Islet of Langerhans (tissue), 1 donor: ENCODE measurements at regions not wholly inside any gene's neighbourhood (a gene's known extent, or its start where the extent isn't known, plus 50 kb on each side); places are given as distances from the start of the nearest gene placed in this dataset.
"Not testable (repeated sequence)": the region's sequence is repeated elsewhere in the genome, so short reads cannot be mapped to it uniquely, and the experiment has no call there.

Experiments used
- FAIRE-seq: peaks from one replicate; lab custom pipeline; 2011; peaks lifted over from hg19 to GRCh38; lab: Jason Lieb, UNC

- no peak for FAIRE-seq
These were observed 1301.5 kb upstream of the ATXN8OS start for GRCh38 chr13:68806125-68806524.

DNA sequence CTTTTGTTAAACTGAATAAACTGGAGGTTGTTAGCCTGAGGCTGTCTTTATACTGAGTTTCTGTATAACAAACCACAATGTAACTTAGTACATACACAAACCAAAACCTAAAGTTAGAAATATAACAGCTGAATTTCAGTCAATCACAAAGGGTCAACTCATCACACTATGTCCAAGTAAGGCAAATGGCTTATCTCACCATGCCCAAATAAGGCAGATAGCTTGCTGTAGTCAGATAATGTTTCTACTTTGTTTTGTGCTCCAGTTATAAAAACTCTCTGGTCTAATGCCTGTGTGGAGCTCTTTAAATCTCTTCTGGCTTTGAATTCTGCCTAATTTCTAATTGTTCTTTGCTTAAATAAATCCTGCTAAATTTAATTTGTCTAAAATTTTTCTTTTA lies 1323.4 kb upstream of the ATXN8OS start:
- FAIRE-seq: no peak

- FAIRE-seq: no peak
These were observed 1348.0 kb upstream of the ATXN8OS start for GRCh38 chr13:68759617-68760016.

- FAIRE-seq: no peak
These were observed 1357.8 kb upstream of the ATXN8OS start for GRCh38 chr13:68749796-68750195.

DNA sequence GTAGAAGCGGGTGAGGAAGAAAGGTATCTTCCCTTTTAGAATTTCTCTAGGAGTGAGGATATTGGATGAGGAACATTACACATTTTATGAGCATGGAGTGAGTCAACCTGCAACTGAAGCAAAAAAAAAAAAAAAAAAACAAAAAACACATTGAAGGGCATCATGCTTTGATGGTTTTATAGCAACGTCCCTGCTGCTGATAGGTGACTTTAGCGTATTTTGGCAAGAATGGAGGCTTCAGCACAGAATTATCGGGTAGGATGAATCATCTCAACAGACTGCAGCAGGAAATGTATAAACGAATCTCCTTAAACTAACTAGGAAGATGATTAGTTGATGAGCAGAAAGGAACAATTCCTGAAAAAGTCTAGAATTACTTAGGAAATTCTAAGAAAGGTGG lies 1359.6 kb upstream of the ATXN8OS start:
- FAIRE-seq: no peak

- FAIRE-seq: no peak
These were observed 1362.1 kb upstream of the ATXN8OS start for GRCh38 chr13:68745502-68745901.

GRCh38 chr13:68736961-68737360 lies 1370.7 kb upstream of the ATXN8OS start:
- FAIRE-seq: no peak

DNA sequence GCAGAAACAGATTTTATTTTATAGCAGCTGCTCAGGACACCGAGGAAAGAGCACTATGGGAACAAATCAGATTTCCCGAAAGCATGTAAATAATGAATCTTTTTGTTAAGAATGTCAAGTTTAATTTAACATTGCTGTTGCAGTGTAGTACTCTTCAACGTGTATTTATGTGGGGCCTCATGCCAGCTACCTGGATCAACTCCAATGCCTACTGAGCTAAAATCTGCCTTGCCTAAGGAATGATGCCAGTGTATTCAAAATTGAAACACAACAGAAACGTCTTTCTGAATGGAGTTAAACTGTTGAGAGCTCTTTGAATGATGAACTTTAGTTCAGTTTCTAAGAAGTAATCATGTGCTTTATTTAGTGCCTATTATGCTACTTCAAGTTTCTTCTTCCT lies 1379.8 kb upstream of the ATXN8OS start:
- no peak for FAIRE-seq

- no peak for FAIRE-seq
These were observed 1380.5 kb upstream of the ATXN8OS start for GRCh38 chr13:68727165-68727564.

GRCh38 chr13:68719815-68720214 lies 1387.8 kb upstream of the ATXN8OS start:
- no peak for FAIRE-seq

DNA sequence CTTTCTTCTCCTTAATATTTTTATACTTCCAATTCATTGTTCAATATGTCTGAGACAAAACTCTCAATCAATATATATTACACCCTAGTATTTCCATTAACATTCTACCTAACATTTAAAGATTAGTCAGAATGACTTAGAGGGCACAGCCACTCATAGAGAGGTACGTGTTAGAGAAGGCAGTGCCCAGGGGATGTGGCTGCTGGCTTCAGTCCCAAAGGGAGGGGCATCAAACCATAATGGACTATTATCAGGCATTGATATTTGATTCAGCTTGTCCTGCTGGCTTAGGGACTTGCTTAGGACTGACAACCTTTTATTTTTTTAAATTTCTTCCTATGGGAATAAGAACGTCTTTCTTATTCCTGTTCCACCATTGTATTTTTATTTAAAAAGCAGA lies 1392.0 kb upstream of the ATXN8OS start:
- FAIRE-seq: no peak

GRCh38 chr13:68714292-68714691 lies 1393.3 kb upstream of the ATXN8OS start:
- FAIRE-seq: no peak

DNA sequence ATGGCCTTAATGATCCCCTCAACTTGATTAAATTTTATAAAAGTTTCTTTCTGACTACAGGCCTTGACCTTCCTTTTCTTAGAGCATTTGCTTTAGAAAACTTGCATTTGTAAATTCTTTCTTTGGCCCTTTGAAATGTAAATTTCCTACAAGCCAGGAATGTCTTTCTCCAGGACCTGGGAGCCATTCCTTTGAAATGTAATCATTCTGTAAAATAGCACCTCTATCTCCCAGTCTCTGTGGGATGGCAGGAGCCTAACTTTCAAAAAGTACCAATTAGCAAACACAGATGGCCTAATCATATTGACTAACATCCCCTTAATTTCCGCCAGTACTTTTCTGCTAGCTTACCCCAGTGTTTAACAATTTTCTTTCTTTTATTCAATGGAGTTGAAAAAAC lies 1394.2 kb upstream of the ATXN8OS start:
- no peak for FAIRE-seq

- no peak for FAIRE-seq
These were observed 1399.2 kb upstream of the ATXN8OS start for GRCh38 chr13:68708336-68708908.

- FAIRE-seq: not testable (repeated sequence)
These were observed 1401.6 kb upstream of the ATXN8OS start for GRCh38 chr13:68706044-68706443.

- FAIRE-seq: no peak
These were observed 1410.1 kb upstream of the ATXN8OS start for GRCh38 chr13:68697551-68697950.

DNA sequence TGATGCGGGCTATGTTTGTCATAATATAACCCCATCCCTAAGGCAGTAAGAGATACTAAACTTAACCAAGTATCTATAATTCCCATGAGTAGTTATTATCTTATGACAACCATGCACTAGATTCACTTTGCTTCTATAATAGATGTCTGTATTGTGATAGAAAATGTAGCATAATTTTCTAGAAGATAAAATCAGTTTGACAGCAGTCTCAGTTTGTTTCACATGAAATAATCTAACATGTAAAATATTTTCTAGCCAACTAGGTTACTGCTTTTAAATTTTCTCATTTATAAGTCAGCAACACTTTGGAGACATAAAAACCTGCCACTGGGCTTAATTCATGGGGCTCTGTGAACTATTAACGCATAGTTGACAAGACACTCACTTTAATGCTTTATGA lies 1410.7 kb upstream of the ATXN8OS start:
- no peak for FAIRE-seq

DNA sequence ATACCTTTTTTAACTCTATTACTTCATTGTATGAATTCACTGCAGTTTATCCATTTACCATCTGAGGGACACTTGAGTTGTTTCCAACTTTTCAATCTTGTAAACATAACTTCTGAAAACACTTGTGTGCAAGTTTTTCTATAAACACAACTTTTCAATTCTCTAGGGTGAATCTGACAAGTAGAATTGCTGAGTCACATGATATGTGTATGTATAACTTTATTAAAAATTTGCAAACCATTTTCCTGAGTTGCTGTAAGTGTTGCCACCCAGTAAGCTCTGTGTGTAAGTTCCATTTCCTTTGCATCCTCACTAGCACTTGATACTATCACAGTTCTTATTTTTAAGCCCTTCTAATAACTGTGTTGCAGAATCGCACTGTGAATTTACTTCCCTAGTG lies 1415.6 kb upstream of the ATXN8OS start:
- FAIRE-seq: no peak

- FAIRE-seq: no peak
These were observed 1417.1 kb upstream of the ATXN8OS start for GRCh38 chr13:68690567-68690966.

GRCh38 chr13:68676513-68677115 lies 1431.0 kb upstream of the ATXN8OS start:
- FAIRE-seq: no peak

GRCh38 chr13:68675209-68675608 lies 1432.4 kb upstream of the ATXN8OS start:
- FAIRE-seq: no peak

- no peak for FAIRE-seq
These were observed 1437.7 kb upstream of the PCDH9 start for GRCh38 chr13:68667863-68668262.

- no peak for FAIRE-seq
These were observed 1436.8 kb upstream of the PCDH9 start for GRCh38 chr13:68666774-68667397.

DNA sequence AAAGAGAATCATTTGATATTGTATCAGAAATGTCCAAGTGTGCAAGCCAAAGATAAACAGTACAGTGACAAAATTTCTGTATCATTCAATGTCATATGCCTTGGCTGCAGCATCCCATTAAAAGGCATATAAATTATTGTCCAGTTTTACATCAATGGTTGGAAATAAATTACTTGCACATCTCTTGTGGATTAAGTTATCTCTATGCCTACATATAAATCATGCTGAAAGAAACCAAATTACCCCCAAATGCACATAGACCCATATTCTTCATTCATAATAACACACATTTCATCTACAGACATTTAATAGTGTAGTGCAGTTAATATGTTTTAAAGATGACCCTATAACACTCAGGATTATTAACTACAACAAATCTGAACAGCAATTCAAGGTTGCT lies 1415.7 kb upstream of the PCDH9 start:
- FAIRE-seq: no peak
